ENCODE measurements at regions not wholly inside any gene's neighbourhood (a gene's known extent, or its start where the extent isn't known, plus 50 kb on each side); places are given as distances from the start of the nearest gene placed in this dataset.

DNA sequence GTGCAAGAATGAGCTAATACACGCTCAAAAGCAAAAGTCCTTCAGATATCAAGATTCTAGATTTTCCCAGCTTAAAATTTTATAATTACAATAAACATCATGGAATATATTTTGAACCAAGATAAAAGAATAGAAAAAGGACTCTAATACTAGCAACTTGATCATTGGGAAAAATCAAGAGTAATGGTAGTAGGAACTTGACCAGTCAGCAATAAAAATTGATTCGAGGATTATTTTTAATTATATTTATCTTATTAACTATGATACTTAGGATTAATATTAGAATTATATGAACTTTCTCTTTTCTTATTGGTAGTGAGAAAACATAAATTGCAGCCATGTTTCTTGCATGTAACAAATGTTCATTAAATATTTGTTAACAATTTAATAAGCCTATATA is 152.0 kb downstream of the GNAI1 start:
- no peak for TF ChIP-seq EP300 (IDR thresholded peaks at IDR 0.05)
- TF ChIP-seq, protein P1, sequence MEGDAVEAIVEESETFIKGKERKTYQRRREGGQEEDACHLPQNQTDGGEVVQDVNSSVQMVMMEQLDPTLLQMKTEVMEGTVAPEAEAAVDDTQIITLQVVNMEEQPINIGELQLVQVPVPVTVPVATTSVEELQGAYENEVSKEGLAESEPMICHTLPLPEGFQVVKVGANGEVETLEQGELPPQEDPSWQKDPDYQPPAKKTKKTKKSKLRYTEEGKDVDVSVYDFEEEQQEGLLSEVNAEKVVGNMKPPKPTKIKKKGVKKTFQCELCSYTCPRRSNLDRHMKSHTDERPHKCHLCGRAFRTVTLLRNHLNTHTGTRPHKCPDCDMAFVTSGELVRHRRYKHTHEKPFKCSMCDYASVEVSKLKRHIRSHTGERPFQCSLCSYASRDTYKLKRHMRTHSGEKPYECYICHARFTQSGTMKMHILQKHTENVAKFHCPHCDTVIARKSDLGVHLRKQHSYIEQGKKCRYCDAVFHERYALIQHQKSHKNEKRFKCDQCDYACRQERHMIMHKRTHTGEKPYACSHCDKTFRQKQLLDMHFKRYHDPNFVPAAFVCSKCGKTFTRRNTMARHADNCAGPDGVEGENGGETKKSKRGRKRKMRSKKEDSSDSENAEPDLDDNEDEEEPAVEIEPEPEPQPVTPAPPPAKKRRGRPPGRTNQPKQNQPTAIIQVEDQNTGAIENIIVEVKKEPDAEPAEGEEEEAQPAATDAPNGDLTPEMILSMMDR (IDR thresholded peaks at IDR 0.05), result no peak
